Ammon's horn (tissue), 1 donor: ENCODE measurements at regions not wholly inside any gene's neighbourhood (a gene's known extent, or its start where the extent isn't known, plus 50 kb on each side); places are given as distances from the start of the nearest gene placed in this dataset.
"Not testable (repeated sequence)": the region's sequence is repeated elsewhere in the genome, so short reads cannot be mapped to it uniquely, and the experiment has no call there.

ENCODE experiments used
- DNase-seq: peaks from one replicate; pipeline ENCODE4 v3.0.0-alpha.2; 2016; ENCODE audit warnings: low spot score

GRCh38 chr14:51444353-51445000 lies 204.4 kb downstream of the TMX1 start:
- peak; percentile 41 for DNase-seq

GRCh38 chr14:51445001-51445390 lies 204.9 kb downstream of the TMX1 start:
- no peak for DNase-seq

- DNase-seq = no peak
Observed at GRCh38 chr14:51446771-51447170, 204.9 kb upstream of the FRMD6 start.

- no peak for DNase-seq
Observed at GRCh38 chr14:51447411-51447810, 204.3 kb upstream of the FRMD6 start.

GRCh38 chr14:51448831-51449670 lies 202.7 kb upstream of the FRMD6 start:
- DNase-seq = no peak

GRCh38 chr14:51449681-51450080 lies 202.0 kb upstream of the FRMD6 start:
- no peak for DNase-seq

- DNase-seq = no peak
Observed at GRCh38 chr14:51451561-51451960, 200.1 kb upstream of the FRMD6 start.

GRCh38 chr14:51453869-51454268 lies 197.8 kb upstream of the FRMD6 start:
- peak; percentile 74 for DNase-seq

- DNase-seq = no peak
Observed at GRCh38 chr14:51454351-51454750, 197.4 kb upstream of the FRMD6 start.

GRCh38 chr14:51455041-51455835 lies 196.5 kb upstream of the FRMD6 start:
- DNase-seq = no peak

GRCh38 chr14:51457843-51458562 lies 193.7 kb upstream of the FRMD6 start:
- DNase-seq = no peak

- no peak for DNase-seq
Observed at GRCh38 chr14:51458563-51458955, 193.2 kb upstream of the FRMD6 start.

- no peak for DNase-seq
Observed at GRCh38 chr14:51460011-51460410, 191.7 kb upstream of the FRMD6 start.

GRCh38 chr14:51462182-51462581 lies 189.5 kb upstream of the FRMD6 start:
- no peak for DNase-seq

- DNase-seq = no peak
Observed at GRCh38 chr14:51462706-51463105, 189.0 kb upstream of the FRMD6 start.

- DNase-seq = no peak
Observed at GRCh38 chr14:51463461-51463860, 188.2 kb upstream of the FRMD6 start.

GRCh38 chr14:51464411-51464810 lies 187.3 kb upstream of the FRMD6 start:
- DNase-seq = no peak

GRCh38 chr14:51465486-51465885 lies 186.2 kb upstream of the FRMD6 start:
- no peak for DNase-seq

GRCh38 chr14:51467392-51467791 lies 184.3 kb upstream of the FRMD6 start:
- DNase-seq = not testable (repeated sequence)

- no peak for DNase-seq
Observed at GRCh38 chr14:51468523-51468922, 183.2 kb upstream of the FRMD6 start.

- DNase-seq = no peak
Observed at GRCh38 chr14:51472881-51473280, 178.8 kb upstream of the FRMD6 start.

- DNase-seq = no peak
Observed at GRCh38 chr14:51473351-51473750, 178.4 kb upstream of the FRMD6 start.
